ENCODE measurements at regions not wholly inside any gene's neighbourhood (a gene's known extent, or its start where the extent isn't known, plus 50 kb on each side); places are given as distances from the start of the nearest gene placed in this dataset.

GRCh38 chr2:160584972-160585494 is 91.4 kb upstream of the RBMS1 start:
- TF ChIP-seq GATA2 (IDR thresholded peaks at IDR 0.05; ENCODE audit: low read depth, low read length) (no peak), GATA3 (IDR thresholded peaks at IDR 0.05; ENCODE audit: low read depth, low read length) (no peak)
